ENCODE measurements at regions not wholly inside any gene's neighbourhood (a gene's known extent, or its start where the extent isn't known, plus 50 kb on each side); places are given as distances from the start of the nearest gene placed in this dataset.
A peak's percentile ranks its signal among the peaks of the same experiment; 100 is the strongest.

- no peak for DNase-seq (ENCODE audit: low read depth in 4 of 4, low spot score in 3 of 4)
Observed at GRCh38 chr17:33511670-33512069, 218.6 kb upstream of the ASIC2 start.

DNA sequence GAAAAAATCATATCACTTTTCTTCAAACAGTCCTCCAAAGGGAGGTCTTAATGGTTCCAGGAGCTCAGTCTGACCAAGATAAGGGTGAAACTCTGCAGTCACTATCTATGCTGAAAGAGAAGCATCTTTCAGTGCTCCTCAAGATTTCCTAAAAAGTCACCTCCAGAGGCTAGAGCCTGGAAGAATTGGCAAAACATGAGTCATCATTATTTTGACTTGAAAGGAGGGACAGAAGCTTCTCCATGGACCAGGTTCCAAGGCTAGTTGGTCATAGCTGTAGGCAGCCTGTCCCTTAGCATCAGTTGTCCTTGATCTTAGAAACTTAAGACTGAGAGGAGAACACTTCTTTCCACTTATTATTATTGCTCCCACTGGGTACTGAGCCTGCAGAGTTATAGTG, 219.0 kb upstream of the ASIC2 start:
- DNase-seq (ENCODE audit: low read depth in 4 of 4, low spot score in 3 of 4) = no peak

GRCh38 chr17:33513769-33514168, 220.7 kb upstream of the ASIC2 start:
- no peak for DNase-seq (ENCODE audit: low read depth in 4 of 4, low spot score in 3 of 4)

DNA sequence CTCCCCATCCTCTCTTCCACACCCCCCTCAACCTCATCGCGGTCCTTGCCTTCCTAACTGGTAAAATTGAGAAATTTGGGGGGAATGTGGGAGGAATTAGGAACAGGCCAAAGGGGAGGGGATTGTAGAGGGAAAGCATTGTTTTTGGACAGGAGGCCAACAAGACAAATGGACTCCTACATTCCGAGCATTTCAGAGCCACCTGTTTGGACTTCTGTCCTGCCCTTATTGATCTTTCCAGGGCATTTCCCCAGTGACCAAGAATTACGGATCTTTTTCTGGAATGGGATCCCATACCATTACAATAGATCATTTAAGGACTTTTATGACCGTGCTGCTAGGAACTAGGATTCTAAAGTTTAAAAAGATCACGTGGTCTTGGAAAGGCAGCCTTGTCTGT, 221.3 kb upstream of the ASIC2 start:
- no peak for DNase-seq (ENCODE audit: low read depth in 4 of 4, low spot score in 3 of 4)

- no peak for DNase-seq (ENCODE audit: low read depth in 4 of 4, low spot score in 3 of 4)
Observed at GRCh38 chr17:33515974-33516373, 222.9 kb upstream of the ASIC2 start.

DNA sequence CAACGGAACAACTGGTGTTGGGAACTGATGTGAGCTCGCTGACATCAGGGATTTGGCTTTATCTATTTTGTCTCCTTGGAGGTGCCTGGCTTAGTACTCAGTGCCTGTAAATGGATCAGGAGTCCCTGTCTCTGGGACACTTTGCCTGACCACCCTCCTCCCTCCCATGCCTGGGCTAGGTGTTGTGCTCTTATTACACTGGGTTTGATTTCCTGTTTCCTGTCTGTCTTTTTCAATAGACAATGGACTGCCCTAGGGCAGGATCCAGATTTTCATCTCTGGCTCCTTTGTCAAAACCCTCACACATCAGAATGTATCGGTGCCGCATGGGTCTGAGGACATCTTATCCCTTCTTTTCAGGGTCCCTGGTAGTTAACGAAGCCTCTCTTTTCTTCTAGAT, 223.6 kb upstream of the ASIC2 start:
- no peak for DNase-seq (ENCODE audit: low read depth in 4 of 4, low spot score in 3 of 4)

DNA sequence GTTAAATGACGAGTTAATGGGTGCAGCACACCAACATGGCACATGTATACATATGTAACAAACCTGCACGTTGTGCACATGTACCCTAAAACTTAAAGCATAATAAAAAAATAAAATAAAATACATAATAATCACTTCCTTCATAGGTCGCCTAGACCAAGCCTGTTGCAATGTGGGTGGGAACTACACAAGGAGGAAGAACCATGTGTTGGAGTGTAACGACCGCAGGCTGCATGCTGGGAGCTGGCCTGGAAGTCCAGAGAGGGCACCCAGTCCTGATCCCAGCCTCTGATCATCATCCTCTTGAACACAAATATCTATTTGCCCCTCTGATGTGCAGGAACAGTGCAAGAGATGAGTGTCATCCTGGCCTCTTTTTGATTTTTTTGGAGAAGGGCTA, 224.7 kb upstream of the ASIC2 start:
- no peak for DNase-seq (ENCODE audit: low read depth in 4 of 4, low spot score in 3 of 4)

DNA sequence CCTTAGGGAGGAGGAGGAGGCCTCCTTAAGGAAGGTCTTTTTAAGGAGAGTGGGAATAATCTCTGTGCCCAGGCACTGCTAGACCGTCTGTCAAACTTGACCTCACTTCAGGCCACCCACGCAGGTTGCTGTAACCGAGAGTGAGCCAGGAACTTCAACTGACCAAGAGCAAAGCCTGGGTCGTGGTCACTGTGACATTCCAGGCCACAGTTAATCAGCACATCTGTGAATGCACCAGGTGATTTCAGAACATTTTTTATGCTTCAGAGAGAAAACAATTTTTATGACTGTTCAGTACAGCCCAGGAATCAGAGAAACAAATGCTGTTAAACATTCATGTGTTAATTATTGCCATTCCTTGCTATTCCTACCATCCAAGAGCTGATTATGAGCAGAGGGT, 226.6 kb upstream of the ASIC2 start:
- DNase-seq (ENCODE audit: low read depth in 4 of 4, low spot score in 3 of 4) = no peak

GRCh38 chr17:33520426-33521330, 227.6 kb upstream of the ASIC2 start:
- DNase-seq (ENCODE audit: low read depth in 4 of 4, low spot score in 3 of 4) = peak in 2 of 4 donors; percentile 33 to 35

DNA sequence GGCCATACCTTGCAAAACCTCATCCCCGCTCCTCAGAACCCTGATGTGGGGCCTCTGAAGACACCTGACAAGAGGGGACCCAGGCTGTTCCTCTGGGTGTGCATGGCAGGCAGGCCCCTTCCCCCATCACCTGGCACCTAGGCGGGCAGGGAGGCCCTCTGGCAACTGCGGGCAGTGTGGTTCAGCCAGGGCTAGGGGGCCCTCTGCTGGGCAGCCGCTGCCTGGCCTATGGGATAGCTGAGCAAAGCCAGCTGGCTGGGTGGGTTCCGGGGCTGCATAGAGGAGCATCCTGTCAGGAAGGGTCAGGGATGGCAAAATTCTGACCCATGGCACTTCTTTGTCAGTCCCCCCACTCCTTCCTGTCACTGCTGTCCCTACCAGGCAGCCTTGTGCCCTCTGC, 228.7 kb upstream of the ASIC2 start:
- no peak for DNase-seq (ENCODE audit: low read depth in 4 of 4, low spot score in 3 of 4)

DNA sequence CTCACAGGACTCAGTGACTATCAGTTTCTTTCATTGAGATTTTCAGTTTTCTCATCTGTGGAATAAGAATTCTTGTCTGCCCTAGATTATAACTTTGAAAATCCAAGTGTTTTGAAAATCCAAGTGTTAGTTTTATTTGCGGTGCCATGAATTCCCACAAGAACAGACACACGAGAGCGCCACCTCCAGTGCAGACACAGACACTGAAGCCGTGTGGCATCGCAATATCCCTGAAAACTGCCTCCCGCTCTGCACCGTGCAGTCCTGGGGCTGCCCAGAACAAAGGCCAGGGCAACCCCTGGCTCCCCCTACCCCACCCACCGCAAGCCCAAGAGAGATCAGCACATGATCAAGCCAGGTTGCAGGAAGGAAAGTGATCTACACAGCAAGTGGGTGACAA, 229.5 kb upstream of the ASIC2 start:
- DNase-seq (ENCODE audit: low read depth in 4 of 4, low spot score in 3 of 4) = no peak

GRCh38 chr17:33523577-33523981, 230.5 kb upstream of the ASIC2 start:
- DNase-seq (ENCODE audit: low read depth in 4 of 4, low spot score in 3 of 4) = no peak

DNA sequence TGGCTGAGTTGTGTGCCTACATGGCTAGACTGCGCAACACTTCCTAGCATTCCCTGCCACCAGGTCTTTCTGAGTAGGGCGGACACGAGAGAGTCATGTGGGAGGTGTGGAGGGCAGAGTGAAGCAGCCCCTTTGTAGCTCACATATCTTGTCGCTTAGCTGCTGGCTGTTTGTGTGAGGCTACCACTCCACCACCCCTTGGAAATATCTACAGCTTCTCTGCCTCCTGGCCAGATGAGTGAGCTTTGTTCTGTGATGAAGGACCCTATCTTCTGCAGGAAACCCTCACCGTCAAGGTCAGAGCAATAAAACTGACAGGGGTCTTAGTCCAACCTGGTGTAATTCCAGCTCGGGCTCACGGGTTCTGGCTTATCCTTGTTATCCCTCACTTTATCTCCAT, 232.1 kb upstream of the ASIC2 start:
- DNase-seq (ENCODE audit: low read depth in 4 of 4, low spot score in 3 of 4) = no peak

DNA sequence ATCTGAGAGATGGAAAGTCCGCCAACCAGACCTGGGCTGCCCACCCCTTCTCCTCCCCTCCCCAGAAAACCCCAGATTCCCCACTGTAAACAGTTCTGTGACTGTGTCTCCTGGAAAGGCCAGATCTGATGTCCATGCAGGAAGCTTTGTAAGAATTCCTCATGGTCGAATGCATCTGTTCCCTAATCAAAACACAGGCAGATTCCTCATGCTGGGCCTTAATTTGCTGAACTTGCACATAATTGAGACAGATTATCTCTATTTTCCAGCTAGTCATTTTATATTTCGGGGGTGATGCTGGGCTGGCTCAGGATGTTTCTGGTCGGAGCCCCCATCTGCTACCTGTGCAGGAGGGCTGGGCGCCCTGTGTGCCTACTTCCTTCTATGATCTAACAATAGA, 233.6 kb upstream of the ASIC2 start:
- DNase-seq (ENCODE audit: low read depth in 4 of 4, low spot score in 3 of 4) = no peak

- DNase-seq (ENCODE audit: low read depth in 4 of 4, low spot score in 3 of 4) = no peak
Observed at GRCh38 chr17:33527290-33527689, 234.2 kb upstream of the ASIC2 start.

DNA sequence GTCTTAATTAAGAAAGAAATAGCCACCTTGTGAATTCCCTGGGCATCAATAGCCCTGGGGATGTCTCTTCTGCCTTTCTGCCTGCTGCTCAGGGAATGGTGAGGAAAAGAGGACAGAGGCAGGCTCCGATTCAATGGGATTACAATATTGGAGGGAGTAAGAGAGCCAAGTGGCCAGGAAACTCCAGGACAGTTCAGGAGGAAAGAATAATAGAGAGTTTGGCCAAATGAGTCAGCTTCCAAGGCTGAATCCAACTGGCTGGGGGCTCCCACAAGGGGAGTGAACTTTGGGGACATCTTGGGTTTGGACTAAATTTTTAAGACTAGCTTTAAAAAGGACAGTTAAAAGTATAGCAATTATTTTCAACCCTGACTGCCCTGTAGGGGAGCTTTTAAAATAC, 235.8 kb upstream of the ASIC2 start:
- DNase-seq (ENCODE audit: low read depth in 4 of 4, low spot score in 3 of 4) = no peak

DNA sequence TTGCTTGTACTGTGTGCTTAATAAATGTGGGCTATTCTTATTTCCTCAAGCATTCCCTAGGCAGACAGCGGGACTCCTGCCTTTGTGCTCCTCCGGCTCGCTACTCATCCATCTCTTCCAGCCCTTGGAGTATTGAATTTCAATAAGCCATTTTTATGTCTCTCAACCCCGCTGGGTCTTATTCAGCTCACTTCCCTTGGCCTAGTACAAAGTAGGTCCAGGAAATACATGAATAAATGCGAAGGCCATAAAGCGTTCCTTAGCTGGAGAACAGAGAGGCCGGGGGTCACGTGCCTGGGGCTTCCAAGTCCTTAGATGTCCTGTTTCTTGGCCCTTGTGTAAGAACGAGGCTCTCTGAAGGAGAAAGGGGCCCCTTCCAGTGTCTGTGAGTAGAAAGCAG, 236.7 kb upstream of the ASIC2 start:
- DNase-seq (ENCODE audit: low read depth in 4 of 4, low spot score in 3 of 4) = no peak

DNA sequence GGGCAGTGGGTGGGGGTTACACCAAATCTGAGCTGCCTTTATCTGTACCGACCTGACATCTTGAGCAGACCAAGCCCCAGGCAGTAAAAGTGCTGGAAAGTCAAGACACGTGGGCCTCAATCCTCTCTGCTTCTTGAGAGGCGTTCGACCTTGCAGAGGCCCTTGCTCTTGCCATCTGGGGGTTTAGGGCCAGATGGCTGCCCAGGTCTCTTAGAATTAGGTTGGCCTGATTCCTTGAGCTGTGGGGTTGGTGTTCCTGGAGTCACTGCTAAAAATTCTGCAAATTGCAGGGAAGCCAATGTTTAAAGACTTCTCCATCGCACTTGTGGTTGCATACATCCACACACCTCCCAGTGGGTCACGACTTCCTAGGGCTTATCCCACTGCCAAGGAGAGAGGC, 238.2 kb upstream of the ASIC2 start:
- DNase-seq (ENCODE audit: low read depth in 4 of 4, low spot score in 3 of 4) = no peak

DNA sequence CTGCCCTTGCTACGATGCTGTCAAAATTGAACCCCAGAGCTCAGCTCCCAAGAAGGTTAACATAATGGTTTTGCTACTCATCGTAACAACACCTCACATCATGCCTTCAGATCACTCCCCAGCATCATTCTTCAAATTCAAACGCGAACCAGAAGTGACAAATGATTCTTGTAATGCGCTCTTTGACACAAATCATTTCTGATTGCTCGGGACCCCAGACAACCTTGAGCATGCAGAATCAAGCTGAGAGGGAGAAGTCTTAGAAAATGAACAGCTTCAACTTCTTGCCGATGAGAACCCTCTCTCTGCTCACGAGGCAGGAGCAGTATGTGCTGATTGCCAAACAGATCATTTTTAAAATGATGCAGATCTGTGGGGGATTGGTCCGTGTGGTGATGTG, 241.0 kb upstream of the ASIC2 start:
- no peak for DNase-seq (ENCODE audit: low read depth in 4 of 4, low spot score in 3 of 4)

DNA sequence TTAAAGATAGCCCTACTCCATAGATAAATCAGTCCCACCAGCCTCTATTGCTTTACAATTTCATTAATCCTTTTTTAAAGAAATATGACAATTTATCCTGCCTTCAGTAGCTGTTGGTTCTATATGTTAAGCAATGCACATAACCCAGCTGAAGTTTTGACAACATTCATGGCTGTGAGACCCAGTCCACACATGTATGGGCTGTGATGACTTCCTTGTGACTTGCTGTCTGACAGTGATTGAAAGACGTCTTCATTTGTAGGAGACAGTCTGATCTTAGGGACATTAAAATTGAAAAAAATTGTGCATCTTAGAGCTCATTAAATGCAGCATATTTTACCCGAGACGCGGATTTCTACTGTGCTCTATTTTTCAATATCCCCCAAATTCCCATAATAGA, 252.0 kb upstream of the ASIC2 start:
- no peak for DNase-seq (ENCODE audit: low read depth in 4 of 4, low spot score in 3 of 4)

GRCh38 chr17:33550261-33550660, 257.2 kb upstream of the ASIC2 start:
- no peak for DNase-seq (ENCODE audit: low read depth in 4 of 4, low spot score in 3 of 4)

DNA sequence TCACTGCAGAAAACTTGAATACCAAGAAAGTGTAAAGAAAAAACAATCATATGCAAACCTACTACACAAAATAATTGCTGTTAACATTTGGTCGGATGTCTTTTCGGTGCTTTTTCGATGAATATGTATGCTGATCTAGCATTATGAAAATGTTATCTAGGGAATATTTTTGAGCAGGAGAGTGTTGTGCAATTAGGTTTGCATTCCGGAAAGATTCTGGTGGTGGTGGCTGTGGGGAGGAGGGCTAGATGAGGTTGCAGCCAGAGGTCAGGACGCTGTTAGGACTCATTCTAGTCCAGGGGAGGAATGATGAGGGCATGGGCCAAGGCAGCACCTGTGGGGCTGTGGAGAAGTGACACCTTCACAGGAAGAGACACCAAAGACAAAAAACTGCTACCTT, 258.0 kb upstream of the ASIC2 start:
- no peak for DNase-seq (ENCODE audit: low read depth in 4 of 4, low spot score in 3 of 4)

DNA sequence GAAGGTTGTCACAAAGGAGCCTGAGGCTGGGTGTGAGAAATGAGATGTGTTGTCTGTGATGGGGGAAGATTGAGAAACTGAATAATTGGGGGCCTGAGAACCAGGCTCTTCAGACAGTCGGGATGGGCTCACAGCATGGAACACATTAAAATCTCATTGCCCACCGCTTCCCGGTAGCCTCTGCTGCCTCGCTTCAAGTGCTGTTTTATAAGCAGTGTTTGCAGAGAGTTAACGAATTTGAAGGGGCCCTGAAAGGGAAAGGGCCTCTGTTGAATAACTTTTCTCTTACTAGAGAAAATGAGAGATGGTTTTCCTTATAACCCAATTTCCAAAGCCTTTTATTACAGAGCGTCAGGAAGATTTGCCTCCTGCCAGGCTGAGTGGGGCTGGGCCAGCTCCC, 258.8 kb upstream of the ASIC2 start:
- DNase-seq (ENCODE audit: low read depth in 4 of 4, low spot score in 3 of 4) = no peak
